K562 (cell line): ENCODE measurements at regions not wholly inside any gene's neighbourhood (a gene's known extent, or its start where the extent isn't known, plus 50 kb on each side); places are given as distances from the start of the nearest gene placed in this dataset.
"Not testable (repeated sequence)": the region's sequence is repeated elsewhere in the genome, so short reads cannot be mapped to it uniquely, and the experiment has no call there.

Experiments
- CTCF ChIP-seq, 3 experiments: IDR thresholded peaks in 2 of 3; conservative IDR thresholded peaks in 1 of 3; 2 replicates each; pipeline ENCODE4 v1.5.1; 2011 to 2012; ENCODE audit warnings: low read length in 3 of 3, mild to moderate bottlenecking in 3 of 3, control low read depth in 2 of 3, improper control_type of control experiment in 1 of 3, inconsistent platforms in 1 of 3, low read depth in 1 of 3, mixed read lengths in 1 of 3, moderate library complexity in 1 of 3; ENCODE audit not compliant: insufficient read depth in 2 of 3
- EGR1 ChIP-seq: fragments of 450-650 bp; conservative IDR thresholded peaks from 2 replicates; pipeline ENCODE4 v1.6.1; 2017; ENCODE audit warnings: mild to moderate bottlenecking
- EP300 ChIP-seq: IDR thresholded peaks from 2 replicates; pipeline ENCODE4 v1.6.1; 2012; ENCODE audit warnings: low read length, improper control_type of control experiment
- HDGF ChIP-seq: fragments of 450-650 bp; IDR thresholded peaks from 2 replicates; pipeline ENCODE4 v1.6.1; 2016
- NCOR1 ChIP-seq: fragments of 450-650 bp; IDR thresholded peaks from 2 replicates; pipeline ENCODE4 v1.6.1; 2016; ENCODE audit warnings: mild to moderate bottlenecking, moderate library complexity
- PHF8 ChIP-seq: fragments of 200-600 bp; sonication (generic); IDR thresholded peaks from 2 replicates; pipeline ENCODE4 v1.6.1; 2012; ENCODE audit warnings: mixed run types, mild to moderate bottlenecking, inconsistent platforms, low read length, moderate library complexity, borderline replicate concordance
- POLR2AphosphoS5 ChIP-seq: IDR thresholded peaks from 2 replicates; pipeline ENCODE4 v1.6.1; 2011; ENCODE audit warnings: mild to moderate bottlenecking, low read depth, low read length, moderate library complexity; ENCODE audit not compliant: control insufficient read depth, insufficient read depth
- ZBTB2 ChIP-seq: fragments of 450-650 bp; IDR thresholded peaks from 2 replicates; pipeline ENCODE4 v1.6.1; 2016; ENCODE audit warnings: antibody characterized with exemption
- ZKSCAN3 ChIP-seq: fragments of 250-450 bp; sonication (Bioruptor Pico); IDR thresholded peaks from 2 replicates; pipeline ENCODE4 v1.4.0; 2020

GRCh38 chr7:153076289-153076688, 316.7 kb downstream of the ACTR3B start:
- not testable (repeated sequence) for TF ChIP-seq EGR1; ZKSCAN3; CTCF (IDR thresholded peaks at IDR 0.05 in 2 of 3, conservative IDR thresholded peaks at IDR 0.05 in 1 of 3; ENCODE audit: insufficient read depth in 2 of 3, low read depth in 1 of 3, low read length in 3 of 3); PHF8; EP300; ZBTB2; NCOR1; HDGF; POLR2AphosphoS5
